HG03520 (cell line): ENCODE measurements at regions not wholly inside any gene's neighbourhood (a gene's known extent, or its start where the extent isn't known, plus 50 kb on each side); places are given as distances from the start of the nearest gene placed in this dataset.
A peak's percentile ranks its signal among the peaks of the same experiment; 100 is the strongest.
"Not testable (repeated sequence)": the region's sequence is repeated elsewhere in the genome, so short reads cannot be mapped to it uniquely, and the experiment has no call there.

Experiments used
- ATAC-seq: cut with Tn5 transposase; IDR thresholded peaks from one replicate; pipeline ENCODE4 v1.9.1; 2021; ENCODE audit warnings: mild to moderate bottlenecking, moderate library complexity; ENCODE audit not compliant: unreplicated experiment

- ATAC-seq, result no peak
Observed at GRCh38 chr5:53733853-53734252, 173.4 kb downstream of the NDUFS4 start.

DNA sequence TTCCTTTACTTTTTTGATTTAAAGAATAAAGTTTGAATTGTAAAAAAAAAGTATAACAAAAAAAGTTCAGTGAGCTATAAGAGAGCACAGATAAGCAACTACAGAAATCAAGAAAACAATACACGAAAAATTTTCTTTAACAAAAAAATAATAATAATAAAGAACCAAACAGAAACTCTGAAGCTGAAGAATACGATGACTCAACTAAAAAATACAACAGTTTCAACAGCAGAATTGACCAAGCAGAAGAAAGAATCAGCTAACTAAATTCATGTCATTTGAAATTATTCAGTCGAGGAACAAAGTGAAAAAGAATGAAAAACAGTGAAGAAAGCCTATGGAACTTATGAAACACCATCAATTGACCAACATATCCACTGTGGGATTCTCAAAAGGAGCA lies 177.7 kb downstream of the NDUFS4 start:
- no peak for ATAC-seq

GRCh38 chr5:53739111-53739510 lies 178.7 kb downstream of the NDUFS4 start:
- no peak for ATAC-seq

GRCh38 chr5:53749621-53750020 lies 189.2 kb downstream of the NDUFS4 start:
- no peak for ATAC-seq

- ATAC-seq, result not testable (repeated sequence)
Observed at GRCh38 chr5:53752282-53752681, 191.8 kb downstream of the NDUFS4 start.

- ATAC-seq, result no peak
Observed at GRCh38 chr5:53766673-53767072, 206.2 kb downstream of the NDUFS4 start.

DNA sequence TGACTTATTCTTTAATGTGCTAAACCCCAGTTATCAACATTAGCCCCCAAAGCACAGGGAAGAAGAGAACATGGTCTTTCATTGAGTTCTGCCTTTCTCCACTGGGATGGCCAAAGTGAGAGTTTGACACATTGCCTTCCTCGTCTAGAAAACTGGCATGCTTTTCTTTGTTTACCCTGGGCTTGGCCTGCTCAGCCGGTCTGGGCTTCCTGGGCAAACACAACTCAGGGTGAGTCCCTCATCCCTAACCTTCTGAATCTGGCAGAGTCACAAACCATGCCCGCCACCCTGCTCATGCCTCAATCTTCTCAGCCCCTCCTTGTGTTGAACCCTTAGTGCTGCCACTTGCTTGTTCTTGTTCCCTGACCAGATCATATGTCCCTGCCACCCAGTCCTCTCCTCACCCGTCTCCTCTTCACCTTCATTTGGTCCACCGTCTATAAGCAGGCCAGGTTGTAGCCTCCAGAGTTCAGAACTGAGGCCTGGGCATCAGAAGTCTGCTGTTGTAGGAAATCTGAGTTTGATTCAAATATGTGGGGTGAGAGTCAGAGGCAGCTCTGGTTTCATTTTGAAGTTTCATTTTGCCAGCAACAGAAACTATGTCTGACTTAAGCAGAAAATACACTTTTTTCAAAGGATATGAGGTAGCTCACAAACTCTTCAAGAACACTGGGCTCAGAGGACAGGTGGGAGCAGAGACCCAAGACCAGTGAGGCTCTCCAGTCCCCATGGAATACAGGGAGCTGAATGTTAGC lies 217.6 kb downstream of the NDUFS4 start:
- peak; percentile 62 for ATAC-seq

DNA sequence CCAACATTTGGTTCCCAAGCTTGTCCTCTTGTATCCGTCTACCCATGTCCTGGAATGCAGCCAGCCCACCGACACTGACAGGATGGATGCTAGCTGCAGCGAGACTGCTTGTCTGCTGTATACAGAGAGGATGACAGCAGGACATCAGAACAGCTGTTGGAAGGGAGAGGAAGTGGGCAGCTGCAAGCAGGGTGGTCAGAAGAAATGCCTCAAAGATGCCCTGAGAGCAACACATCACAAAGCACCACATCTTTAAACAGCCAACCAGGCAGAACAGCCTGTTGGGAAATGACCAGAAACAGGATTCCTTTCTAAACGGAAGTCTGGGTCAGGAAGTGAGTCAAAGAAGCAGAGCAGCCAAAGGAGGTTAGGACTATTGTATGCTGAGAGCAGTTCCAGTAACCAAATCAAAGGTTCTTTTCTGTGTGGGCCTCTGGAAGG lies 219.1 kb downstream of the NDUFS4 start:
- peak; percentile 40 for ATAC-seq

GRCh38 chr5:53782620-53783019 lies 222.2 kb downstream of the NDUFS4 start:
- no peak for ATAC-seq

DNA sequence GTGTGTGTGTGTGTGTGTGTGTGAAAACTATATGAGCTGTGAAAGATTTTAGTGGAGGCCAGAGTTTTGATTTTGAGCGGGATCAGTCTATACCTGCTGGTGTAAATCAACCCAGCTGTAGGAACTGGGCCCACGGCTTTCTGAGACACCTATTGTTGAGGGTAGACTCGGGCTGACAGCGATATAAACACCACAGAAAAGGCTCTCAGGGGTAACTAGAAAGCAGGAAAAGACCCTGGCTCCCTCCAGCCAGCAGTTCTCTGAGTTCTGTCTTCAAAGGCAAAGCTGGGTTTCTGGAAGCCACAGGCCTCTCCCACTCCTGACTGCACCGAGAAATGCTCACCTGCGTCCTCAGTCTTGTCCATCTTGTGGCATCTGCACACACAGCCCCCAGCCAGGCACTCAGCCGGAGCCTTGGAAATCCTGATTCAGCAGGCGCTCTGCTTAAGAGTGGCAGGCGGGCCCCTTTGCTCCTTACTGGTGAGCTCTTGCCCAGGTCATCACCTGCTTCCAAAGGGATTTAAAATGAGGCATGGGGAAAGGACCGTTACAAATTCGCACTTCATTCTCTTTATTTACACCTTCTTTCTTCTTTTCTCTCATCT lies 223.3 kb downstream of the NDUFS4 start:
- ATAC-seq, result no peak

DNA sequence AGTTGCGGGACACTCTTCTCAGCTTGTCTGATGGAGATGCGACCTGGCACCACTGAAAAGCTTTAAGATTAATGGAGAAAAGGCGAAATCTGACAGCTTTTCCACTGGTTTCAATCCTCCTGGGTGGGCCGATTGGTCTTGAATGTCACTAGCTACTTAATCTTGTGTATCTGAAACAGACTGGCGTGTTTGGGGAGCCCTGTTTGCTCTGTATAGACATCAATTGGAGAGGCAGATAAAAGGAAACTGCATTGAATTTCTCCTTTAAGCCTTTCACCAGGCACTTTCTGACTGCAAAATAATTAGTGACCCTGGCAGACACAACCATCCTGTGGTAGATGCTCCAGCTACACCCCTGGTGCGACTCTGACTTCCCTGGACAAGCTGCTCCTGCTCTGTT lies 224.2 kb downstream of the NDUFS4 start:
- no peak for ATAC-seq

- no peak for ATAC-seq
Observed at GRCh38 chr5:53785924-53786323, 225.5 kb downstream of the NDUFS4 start.

GRCh38 chr5:53790026-53790425 lies 229.6 kb downstream of the NDUFS4 start:
- no peak for ATAC-seq

- ATAC-seq, result no peak
Observed at GRCh38 chr5:53792338-53792737, 231.9 kb downstream of the NDUFS4 start.

- ATAC-seq, result not testable (repeated sequence)
Observed at GRCh38 chr5:53799644-53800043, 239.2 kb downstream of the NDUFS4 start.

- not testable (repeated sequence) for ATAC-seq
Observed at GRCh38 chr5:53808392-53808791, 248.0 kb downstream of the NDUFS4 start.

DNA sequence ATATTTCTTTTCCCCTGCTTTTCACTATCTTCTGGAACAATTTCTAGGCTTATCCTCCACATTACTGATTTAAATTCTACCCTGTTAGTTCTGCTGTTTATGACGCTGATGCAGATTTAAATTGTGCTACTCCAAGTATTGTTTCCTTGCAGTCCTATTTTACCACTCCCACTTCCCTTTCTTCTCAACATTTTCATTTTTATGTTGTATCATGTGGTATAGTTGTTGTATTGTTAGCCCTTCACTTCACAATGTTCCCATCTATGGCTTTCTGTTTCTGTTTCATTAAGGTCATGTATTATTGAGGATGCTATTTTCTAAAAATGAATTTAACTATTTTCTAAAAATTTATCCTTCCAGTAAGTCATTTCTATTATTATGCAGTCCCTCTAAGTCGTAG lies 254.4 kb downstream of the NDUFS4 start:
- no peak for ATAC-seq

GRCh38 chr5:53815471-53815870 lies 255.0 kb downstream of the NDUFS4 start:
- no peak for ATAC-seq

DNA sequence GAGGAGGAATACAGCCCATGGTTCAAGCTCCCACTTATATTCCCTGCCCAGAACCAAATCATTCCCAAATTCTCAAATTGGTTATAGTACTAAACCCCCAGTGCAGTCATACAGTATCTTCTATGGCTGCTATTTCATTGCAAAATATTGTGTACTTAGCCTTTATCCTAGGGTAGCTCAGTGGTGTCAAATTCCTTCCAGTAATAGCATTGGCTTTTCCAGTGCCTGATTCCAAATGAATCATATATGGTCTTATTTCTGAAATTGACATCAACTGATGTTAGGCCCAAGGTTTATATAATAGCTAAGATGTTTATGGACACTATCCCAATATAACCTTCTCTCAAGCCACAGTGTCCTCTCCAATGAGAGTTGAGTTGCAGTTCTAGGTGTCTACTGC lies 256.7 kb downstream of the NDUFS4 start:
- no peak for ATAC-seq

DNA sequence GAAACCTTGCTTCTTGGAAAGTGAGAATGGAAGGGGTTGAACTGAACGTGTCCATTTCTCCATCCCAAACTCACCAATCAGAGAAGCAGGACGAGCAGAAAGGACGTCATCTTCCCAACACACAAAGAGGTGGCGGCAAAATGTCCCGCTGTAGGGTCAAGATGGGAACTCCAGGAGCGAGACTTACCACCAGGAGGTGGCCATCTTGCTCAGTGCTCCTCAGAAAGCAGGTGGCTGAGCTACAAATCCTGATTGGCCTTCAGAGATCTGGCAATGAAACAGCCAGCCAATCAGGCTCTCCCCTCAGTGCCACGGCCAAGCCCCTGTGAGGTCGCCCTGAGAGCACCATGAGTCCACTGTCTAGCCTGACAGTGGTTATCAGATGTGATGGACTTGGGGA lies 259.0 kb downstream of the NDUFS4 start:
- ATAC-seq, result no peak

DNA sequence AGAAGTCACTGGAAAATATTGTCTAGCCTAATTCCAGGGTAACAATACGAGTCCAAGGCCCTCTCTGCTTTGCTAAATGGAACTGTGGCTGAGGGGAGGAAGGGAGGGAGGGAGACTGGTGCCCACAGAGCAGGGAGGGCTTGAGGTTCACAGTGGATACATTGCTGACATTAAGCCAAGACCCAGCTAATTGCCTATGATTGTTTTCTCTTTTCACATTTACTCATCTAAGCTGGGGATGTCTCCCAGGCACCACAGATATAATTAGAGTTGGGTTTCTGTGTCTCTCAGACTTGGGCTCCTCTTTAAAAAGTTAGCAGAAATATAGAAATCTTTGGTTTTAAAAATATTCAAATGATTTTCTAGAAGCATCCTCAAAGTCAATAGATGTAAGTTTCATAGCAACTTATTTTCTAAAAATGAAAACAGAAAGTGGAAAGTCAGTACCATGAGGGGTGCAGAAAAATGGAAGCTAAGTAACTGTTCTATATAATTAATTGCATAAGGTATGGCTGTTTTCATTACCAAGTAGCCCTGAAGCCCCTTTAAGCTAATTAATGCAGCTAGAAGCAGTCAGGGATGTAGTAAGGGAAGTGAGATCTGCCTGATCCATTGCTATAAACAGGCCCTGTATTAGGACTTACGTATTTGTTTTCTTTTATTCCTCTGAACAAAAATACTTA lies 259.8 kb downstream of the NDUFS4 start:
- peak; percentile 36 for ATAC-seq

DNA sequence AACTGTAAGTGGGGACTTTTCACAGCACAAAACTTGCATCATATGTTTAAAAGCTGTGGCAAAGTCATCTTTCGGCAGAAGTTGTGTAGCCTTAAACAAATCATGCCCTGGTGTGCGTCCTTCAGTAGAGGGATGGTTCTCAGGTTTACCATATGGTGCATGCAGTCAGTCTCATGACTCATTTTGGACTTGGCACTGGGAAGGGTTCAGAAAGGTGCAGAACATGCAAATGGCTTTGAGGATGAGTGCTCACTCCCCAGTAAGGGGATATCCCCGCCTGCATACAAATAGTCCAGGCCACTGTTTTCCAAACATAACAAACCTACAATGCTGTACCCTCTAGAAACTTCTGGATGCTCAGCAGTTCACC lies 260.3 kb downstream of the NDUFS4 start:
- peak; percentile 89 for ATAC-seq
